Ascending aorta (tissue), 2 donors: ENCODE measurements at regions not wholly inside any gene's neighbourhood (a gene's known extent, or its start where the extent isn't known, plus 50 kb on each side); places are given as distances from the start of the nearest gene placed in this dataset.

Source experiments
- DNase-seq, 2 donors: peaks; one replicate each; pipeline ENCODE4 v3.0.0-alpha.2; 2019; ENCODE audit warnings: low spot score in 2 of 2
- H3K27ac ChIP-seq, 2 donors: fragments of 200-600 bp; sonication (generic); one replicate each; pipeline ENCODE4 v1.5.1; 2016 to 2017; ENCODE audit warnings: mild to moderate bottlenecking in 1 of 2
- H3K27me3 ChIP-seq: fragments of 200-600 bp; sonication (generic); one replicate; pipeline ENCODE4 v1.5.1; 2017
- H3K36me3 ChIP-seq, 2 donors: fragments of 200-600 bp; sonication (generic); one replicate each; pipeline ENCODE4 v1.5.1; 2016
- H3K4me1 ChIP-seq, 2 donors: fragments of 200-600 bp; sonication (generic); one replicate each; pipeline ENCODE4 v1.5.1; 2016 to 2017; ENCODE audit warnings: mild to moderate bottlenecking in 1 of 2
- H3K4me3 ChIP-seq, 2 donors: fragments of 200-600 bp; sonication (generic); one replicate each; pipeline ENCODE4 v1.5.1; 2016 to 2017; ENCODE audit warnings: mild to moderate bottlenecking in 1 of 2
- H3K9me3 ChIP-seq, 2 donors: fragments of 200-600 bp; sonication (generic); one replicate each; pipeline ENCODE4 v1.5.1; 2016
- intact Hi-C: fragments of 100-400 bp; cut with DNase I; formaldehyde crosslinking; loops from one replicate; pipeline ENCODE4 v1.15.1; 2023
- TF ChIP-seq, protein P1 (sequence below), 3 experiments: fragments of 200-600 bp in 2 of 3; fragments of 450-650 bp in 1 of 3; sonication (generic) in 2 of 3; IDR thresholded peaks; one replicate each; pipeline ENCODE4 v1.5.1; 2016 to 2019; ENCODE audit warnings: antibody characterized with exemption in 3 of 3, mild to moderate bottlenecking in 1 of 3, moderate library complexity in 1 of 3

DNA sequence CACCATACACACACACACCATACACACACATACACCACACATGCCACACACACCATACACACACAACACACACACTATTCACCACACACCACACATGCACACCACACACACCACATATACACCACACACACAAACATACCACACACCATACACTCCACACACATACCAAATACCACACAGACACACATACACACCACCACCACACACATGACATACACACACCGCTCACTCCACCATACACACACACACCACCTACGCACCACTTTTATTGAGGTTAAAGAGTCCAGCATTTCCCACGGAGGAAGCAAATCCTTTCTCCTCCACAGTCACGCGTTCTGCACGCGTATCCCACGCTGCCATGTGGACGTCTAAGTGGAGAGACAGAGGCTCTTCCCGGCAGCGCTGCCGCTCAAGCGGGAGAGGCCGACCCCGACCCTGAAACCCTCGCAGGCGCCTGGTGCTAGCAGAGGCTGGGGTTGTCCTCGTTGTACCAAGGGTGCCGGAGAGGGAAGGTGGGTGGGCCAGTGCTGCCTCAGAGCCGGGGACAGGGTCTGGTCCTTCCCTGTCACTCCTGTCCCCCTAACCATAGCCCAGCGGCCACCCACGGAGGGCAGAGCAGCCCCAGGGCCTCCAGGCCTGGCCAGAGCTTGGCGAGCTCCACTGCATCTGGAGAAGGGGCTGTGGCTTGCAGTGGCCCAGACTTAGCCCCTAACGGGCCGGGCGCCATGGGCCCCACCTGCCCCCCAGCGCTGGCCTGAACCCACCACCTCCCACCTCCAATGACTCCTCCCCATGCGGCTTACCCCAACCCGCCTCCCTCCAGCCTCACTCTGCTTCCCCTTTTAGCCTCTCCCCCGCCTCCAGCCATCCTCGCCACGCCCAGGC is 1495.0 kb downstream of the BRD1 start:
- intact Hi-C loops, result no loop called here
- no peaks in the 10 kb centered on the region for H3K36me3 ChIP-seq
- H3K27me3 ChIP-seq, result no peaks in the 10 kb centered on the region
- H3K4me3 ChIP-seq, result no peak overlapping the region
- H3K27ac ChIP-seq, result no peak overlapping the region
- no peak for DNase-seq
- H3K9me3 ChIP-seq, result no peaks in the 10 kb centered on the region
- H3K4me1 ChIP-seq, result no peaks in the 10 kb centered on the region
- TF ChIP-seq, protein P1, sequence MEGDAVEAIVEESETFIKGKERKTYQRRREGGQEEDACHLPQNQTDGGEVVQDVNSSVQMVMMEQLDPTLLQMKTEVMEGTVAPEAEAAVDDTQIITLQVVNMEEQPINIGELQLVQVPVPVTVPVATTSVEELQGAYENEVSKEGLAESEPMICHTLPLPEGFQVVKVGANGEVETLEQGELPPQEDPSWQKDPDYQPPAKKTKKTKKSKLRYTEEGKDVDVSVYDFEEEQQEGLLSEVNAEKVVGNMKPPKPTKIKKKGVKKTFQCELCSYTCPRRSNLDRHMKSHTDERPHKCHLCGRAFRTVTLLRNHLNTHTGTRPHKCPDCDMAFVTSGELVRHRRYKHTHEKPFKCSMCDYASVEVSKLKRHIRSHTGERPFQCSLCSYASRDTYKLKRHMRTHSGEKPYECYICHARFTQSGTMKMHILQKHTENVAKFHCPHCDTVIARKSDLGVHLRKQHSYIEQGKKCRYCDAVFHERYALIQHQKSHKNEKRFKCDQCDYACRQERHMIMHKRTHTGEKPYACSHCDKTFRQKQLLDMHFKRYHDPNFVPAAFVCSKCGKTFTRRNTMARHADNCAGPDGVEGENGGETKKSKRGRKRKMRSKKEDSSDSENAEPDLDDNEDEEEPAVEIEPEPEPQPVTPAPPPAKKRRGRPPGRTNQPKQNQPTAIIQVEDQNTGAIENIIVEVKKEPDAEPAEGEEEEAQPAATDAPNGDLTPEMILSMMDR (IDR thresholded peaks at IDR 0.05), result no peak

DNA sequence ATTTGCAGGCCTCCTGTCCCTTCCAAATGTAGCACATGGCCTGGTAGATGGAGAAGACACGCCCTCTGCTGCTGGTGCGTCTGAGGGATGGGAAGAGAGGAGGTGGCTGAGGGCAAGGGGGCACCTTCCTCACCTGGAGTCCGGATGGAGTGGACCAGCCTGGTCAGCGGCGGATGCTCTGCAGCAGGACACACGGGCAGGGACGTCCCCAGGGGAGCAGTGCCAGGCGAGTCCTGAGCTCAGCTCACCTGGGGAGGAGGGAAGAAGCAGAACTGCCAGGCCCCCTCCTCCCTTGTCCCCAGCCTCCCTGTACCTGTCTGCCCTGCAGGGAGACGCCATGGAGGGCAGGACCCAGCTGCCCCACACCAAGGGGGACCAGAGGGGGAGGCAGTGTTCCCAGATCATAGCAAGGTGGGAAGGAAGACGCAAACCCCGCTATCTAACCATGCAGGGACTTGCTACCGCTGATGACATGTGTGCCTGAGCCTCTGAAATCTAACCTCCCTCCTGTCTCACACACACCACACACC is 1495.9 kb downstream of the BRD1 start:
- Histone ChIP-seq H3K9me3 (no peaks in the 10 kb centered on the region), H3K4me1 (no peaks in the 10 kb centered on the region), H3K27ac (no peak overlapping the region), H3K27me3 (no peaks in the 10 kb centered on the region), H3K36me3 (no peaks in the 10 kb centered on the region), H3K4me3 (no peak overlapping the region)
- TF ChIP-seq, protein P1 (IDR thresholded peaks at IDR 0.05), result no peak
- intact Hi-C loops, result no loop called here
- no peak for DNase-seq

DNA sequence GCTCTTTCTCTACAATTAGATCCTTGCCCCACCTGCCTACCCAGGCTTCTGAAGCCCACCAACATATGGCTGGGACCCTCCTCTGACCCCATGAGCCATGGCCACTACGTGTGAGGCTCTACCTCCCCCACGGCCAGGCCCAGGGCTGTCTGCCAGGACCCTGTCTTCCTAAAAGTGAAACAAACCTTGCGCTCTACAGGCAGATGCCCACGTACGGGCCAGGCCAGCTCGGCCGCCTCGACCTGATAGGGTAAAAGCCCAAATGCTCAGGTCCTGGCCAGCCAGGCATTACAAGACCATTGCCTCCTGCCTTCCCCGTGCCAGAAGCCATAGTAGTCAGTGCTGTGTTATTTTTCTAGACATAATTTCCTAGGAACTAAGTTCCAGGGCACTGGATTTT is 1496.4 kb downstream of the BRD1 start:
- H3K27me3 ChIP-seq, result no peaks in the 10 kb centered on the region
- H3K4me1 ChIP-seq, result no peaks in the 10 kb centered on the region
- no peak overlapping the region for H3K27ac ChIP-seq
- no peaks in the 10 kb centered on the region for H3K36me3 ChIP-seq
- TF ChIP-seq, protein P1 (IDR thresholded peaks at IDR 0.05), result no peak
- no peaks in the 10 kb centered on the region for H3K9me3 ChIP-seq
- DNase-seq, result no peak
- intact Hi-C loops, result no loop called here
- no peak overlapping the region for H3K4me3 ChIP-seq

DNA sequence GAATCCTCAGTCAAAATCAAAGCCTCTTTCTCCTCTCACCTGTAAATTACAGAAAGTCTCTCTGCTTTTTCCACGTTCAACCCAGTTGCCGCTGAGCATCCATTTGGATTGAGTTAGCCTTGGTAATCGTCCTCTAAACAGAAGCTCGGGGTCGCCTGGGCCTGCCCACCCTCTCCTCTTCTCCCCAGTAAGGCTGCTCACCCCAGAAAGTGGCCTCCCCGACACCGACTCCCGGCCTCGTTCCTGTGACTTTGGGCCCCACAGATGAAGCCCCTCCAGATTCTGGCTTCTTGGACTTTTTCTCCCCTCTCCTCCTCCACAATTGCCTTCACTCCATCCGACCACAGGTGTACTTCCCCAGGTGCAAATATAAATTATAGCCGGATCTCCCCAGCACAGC is 1500.0 kb downstream of the BRD1 start:
- Histone ChIP-seq H3K9me3 (no peaks in the 10 kb centered on the region), H3K4me3 (no peak overlapping the region), H3K4me1 (no peaks in the 10 kb centered on the region), H3K36me3 (no peaks in the 10 kb centered on the region), H3K27ac (no peak overlapping the region), H3K27me3 (no peaks in the 10 kb centered on the region)
- TF ChIP-seq, protein P1 (IDR thresholded peaks at IDR 0.05), result no peak
- no peak for DNase-seq
- intact Hi-C loops, result no loop called here

DNA sequence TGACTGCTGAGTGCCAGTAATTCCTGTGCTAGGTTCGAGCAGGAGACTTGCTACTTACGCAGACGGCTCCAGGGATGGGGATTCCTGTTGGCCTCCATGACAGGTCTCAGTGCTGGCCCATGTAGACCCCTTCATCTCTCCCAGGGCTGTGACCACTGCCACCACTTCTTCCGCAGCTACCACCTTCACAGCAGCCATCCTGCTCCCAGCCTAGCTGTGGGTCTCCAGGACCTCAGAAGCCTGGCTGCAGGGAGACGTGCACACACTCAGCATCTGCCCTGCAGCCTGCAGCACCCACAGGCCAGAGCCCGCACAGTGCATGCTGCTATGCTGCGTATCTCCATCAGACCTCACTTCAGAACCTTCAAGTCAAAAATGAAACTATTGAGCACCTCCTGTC is 1503.9 kb downstream of the BRD1 start:
- H3K4me1 ChIP-seq, result no peaks in the 10 kb centered on the region
- H3K27me3 ChIP-seq, result no peaks in the 10 kb centered on the region
- H3K27ac ChIP-seq, result no peak overlapping the region
- TF ChIP-seq, protein P1 (IDR thresholded peaks at IDR 0.05), result no peak
- no peaks in the 10 kb centered on the region for H3K36me3 ChIP-seq
- DNase-seq, result no peak
- intact Hi-C loops, result no loop called here
- H3K4me3 ChIP-seq, result no peak overlapping the region
- no peaks in the 10 kb centered on the region for H3K9me3 ChIP-seq
